ENCODE measurements at regions not wholly inside any gene's neighbourhood (a gene's known extent, or its start where the extent isn't known, plus 50 kb on each side); places are given as distances from the start of the nearest gene placed in this dataset.

- DNase-seq = no peak
Observed at GRCh38 chr17:62880120-62880519, 72.0 kb upstream of the MARCHF10 start.

GRCh38 chr17:62876673-62877405 is 68.7 kb upstream of the MARCHF10 start:
- DNase-seq = no peak

GRCh38 chr17:62876063-62876462 is 67.9 kb upstream of the MARCHF10 start:
- no peak for DNase-seq

- no peak for DNase-seq
Observed at GRCh38 chr17:62875296-62875695, 67.2 kb upstream of the MARCHF10 start.

GRCh38 chr17:62871291-62871690 is 63.2 kb upstream of the MARCHF10 start:
- DNase-seq = no peak

GRCh38 chr17:62870552-62870971 is 62.4 kb upstream of the MARCHF10 start:
- DNase-seq = peak; percentile 85

- peak; percentile 95 for DNase-seq
Observed at GRCh38 chr17:62870030-62870541, 62.0 kb upstream of the MARCHF10 start.

GRCh38 chr17:62868723-62869122 is 60.6 kb upstream of the MARCHF10 start:
- DNase-seq = no peak

GRCh38 chr17:62868008-62868407 is 59.9 kb upstream of the MARCHF10 start:
- no peak for DNase-seq

GRCh38 chr17:62867303-62867702 is 59.2 kb upstream of the MARCHF10 start:
- no peak for DNase-seq

GRCh38 chr17:62866471-62866870 is 58.4 kb upstream of the MARCHF10 start:
- DNase-seq = no peak

GRCh38 chr17:62865586-62865985 is 57.5 kb upstream of the MARCHF10 start:
- DNase-seq = no peak

- DNase-seq = no peak
Observed at GRCh38 chr17:62862251-62862650, 54.1 kb upstream of the MARCHF10 start.

- no peak for DNase-seq
Observed at GRCh38 chr17:62860962-62861873, 53.1 kb upstream of the MARCHF10 start.

GRCh38 chr17:62859146-62859545 is 51.0 kb upstream of the MARCHF10 start:
- DNase-seq = no peak
